OCI-LY1 (cell line): ENCODE measurements at regions not wholly inside any gene's neighbourhood (a gene's known extent, or its start where the extent isn't known, plus 50 kb on each side); places are given as distances from the start of the nearest gene placed in this dataset.

ENCODE experiments used
- H2AFZ ChIP-seq: fragments of 200-600 bp; sonication (generic), shearing (Covaris generic); 2 replicates; pipeline ENCODE4 v1.6.0; 2014; ENCODE audit warnings: antibody characterized with exemption, mild to moderate bottlenecking, low read length
- H3F3A ChIP-seq: fragments of 200-600 bp; sonication (generic), shearing (Covaris generic); 2 replicates; pipeline ENCODE4 v1.6.0; 2014; ENCODE audit warnings: mild to moderate bottlenecking, antibody characterized with exemption, low read length, moderate library complexity; ENCODE audit not compliant: insufficient read depth
- H3K27ac ChIP-seq: fragments of 200-600 bp; sonication (generic); 2 replicates; pipeline ENCODE4 v1.5.1; 2014; ENCODE audit warnings: low read length, mixed run types, mild to moderate bottlenecking, low read depth; ENCODE audit not compliant: poor library complexity, severe bottlenecking
- H3K27me3 ChIP-seq: fragments of 200-600 bp; sonication (generic); 2 replicates; pipeline ENCODE4 v1.6.0; 2014; ENCODE audit warnings: antibody characterized with exemption, mild to moderate bottlenecking, low read length, moderate library complexity; ENCODE audit not compliant: insufficient read depth
- H3K36me3 ChIP-seq: fragments of 200-600 bp; sonication (generic); 2 replicates; pipeline ENCODE4 v1.6.1; 2014; ENCODE audit warnings: mild to moderate bottlenecking, antibody characterized with exemption, low read length, moderate library complexity, mixed read lengths; ENCODE audit not compliant: insufficient read depth
- H3K4me1 ChIP-seq: fragments of 200-600 bp; sonication (generic); 2 replicates; pipeline ENCODE4 v1.5.1; 2014; ENCODE audit warnings: mild to moderate bottlenecking, low read length, moderate library complexity; ENCODE audit not compliant: insufficient read depth, severe bottlenecking
- H3K4me2 ChIP-seq: fragments of 200-600 bp; sonication (generic), shearing (Covaris generic); 2 replicates; pipeline ENCODE4 v1.6.1; 2014; ENCODE audit warnings: low read length
- H3K4me3 ChIP-seq: fragments of 200-600 bp; sonication (generic); 2 replicates; pipeline ENCODE4 v1.5.1; 2014; ENCODE audit warnings: low read length, low read depth, mild to moderate bottlenecking, mixed read lengths; ENCODE audit not compliant: poor library complexity, severe bottlenecking
- H3K79me2 ChIP-seq: fragments of 200-600 bp; shearing (Covaris generic); 2 replicates; pipeline ENCODE4 v1.6.1; 2016; ENCODE audit warnings: mixed run types, low read length, mixed read lengths; ENCODE audit not compliant: insufficient read depth
- H3K9ac ChIP-seq: fragments of 200-600 bp; sonication (generic), shearing (Covaris generic); 2 replicates; pipeline ENCODE4 v1.6.1; 2014; ENCODE audit warnings: mild to moderate bottlenecking, low read length, mixed read lengths
- H3K9me2 ChIP-seq: fragments of 200-600 bp; sonication (generic), shearing (Covaris generic); 2 replicates; pipeline ENCODE4 v1.6.1; 2014; ENCODE audit warnings: low read depth, mild to moderate bottlenecking, low read length, mixed read lengths
- H3K9me3 ChIP-seq: fragments of 200-600 bp; shearing (Covaris generic); 2 replicates; pipeline ENCODE4 v1.6.1; 2014; ENCODE audit warnings: low read length, mixed read lengths
- H4K20me1 ChIP-seq: fragments of 200-600 bp; sonication (generic), shearing (Covaris generic); 2 replicates; pipeline ENCODE4 v1.6.0; 2016; ENCODE audit warnings: mild to moderate bottlenecking, low read length; ENCODE audit not compliant: insufficient read depth
- EZH2 ChIP-seq: fragments of 200-600 bp; sonication (generic), shearing (Covaris generic); IDR thresholded peaks from 2 replicates; pipeline ENCODE4 v1.8.0; 2017; ENCODE audit warnings: borderline replicate concordance, mixed run types, mild to moderate bottlenecking, antibody characterized with exemption, low read length, moderate library complexity, mixed read lengths
- TF ChIP-seq, protein P1 (sequence below): fragments of 200-600 bp; sonication (generic), shearing (Covaris generic); IDR thresholded peaks from 2 replicates; pipeline ENCODE4 v1.5.1; 2017; ENCODE audit warnings: mild to moderate bottlenecking, antibody characterized with exemption, low read length, moderate library complexity, mixed read lengths

GRCh38 chr4:189414021-189414420, 526.7 kb upstream of the FRG1 start:
- no peak for TF ChIP-seq EZH2
- TF ChIP-seq, protein P1, sequence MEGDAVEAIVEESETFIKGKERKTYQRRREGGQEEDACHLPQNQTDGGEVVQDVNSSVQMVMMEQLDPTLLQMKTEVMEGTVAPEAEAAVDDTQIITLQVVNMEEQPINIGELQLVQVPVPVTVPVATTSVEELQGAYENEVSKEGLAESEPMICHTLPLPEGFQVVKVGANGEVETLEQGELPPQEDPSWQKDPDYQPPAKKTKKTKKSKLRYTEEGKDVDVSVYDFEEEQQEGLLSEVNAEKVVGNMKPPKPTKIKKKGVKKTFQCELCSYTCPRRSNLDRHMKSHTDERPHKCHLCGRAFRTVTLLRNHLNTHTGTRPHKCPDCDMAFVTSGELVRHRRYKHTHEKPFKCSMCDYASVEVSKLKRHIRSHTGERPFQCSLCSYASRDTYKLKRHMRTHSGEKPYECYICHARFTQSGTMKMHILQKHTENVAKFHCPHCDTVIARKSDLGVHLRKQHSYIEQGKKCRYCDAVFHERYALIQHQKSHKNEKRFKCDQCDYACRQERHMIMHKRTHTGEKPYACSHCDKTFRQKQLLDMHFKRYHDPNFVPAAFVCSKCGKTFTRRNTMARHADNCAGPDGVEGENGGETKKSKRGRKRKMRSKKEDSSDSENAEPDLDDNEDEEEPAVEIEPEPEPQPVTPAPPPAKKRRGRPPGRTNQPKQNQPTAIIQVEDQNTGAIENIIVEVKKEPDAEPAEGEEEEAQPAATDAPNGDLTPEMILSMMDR: no peak
- H3K9ac ChIP-seq: no peak overlapping the region
- H2AFZ ChIP-seq: no peak overlapping the region
- no peaks in the 10 kb centered on the region for H3K79me2 ChIP-seq
- no peak overlapping the region for H3K4me2 ChIP-seq
- H3K27me3 ChIP-seq: no peaks in the 10 kb centered on the region
- H3K4me1 ChIP-seq: no peaks in the 10 kb centered on the region
- no peak overlapping the region for H3K27ac ChIP-seq
- no peaks in the 10 kb centered on the region for H3K9me3 ChIP-seq
- no peak overlapping the region for H3K4me3 ChIP-seq
- H3F3A ChIP-seq: no peaks in the 10 kb centered on the region
- H4K20me1 ChIP-seq: no peaks in the 10 kb centered on the region
- no peaks in the 10 kb centered on the region for H3K9me2 ChIP-seq
- no peaks in the 10 kb centered on the region for H3K36me3 ChIP-seq

DNA sequence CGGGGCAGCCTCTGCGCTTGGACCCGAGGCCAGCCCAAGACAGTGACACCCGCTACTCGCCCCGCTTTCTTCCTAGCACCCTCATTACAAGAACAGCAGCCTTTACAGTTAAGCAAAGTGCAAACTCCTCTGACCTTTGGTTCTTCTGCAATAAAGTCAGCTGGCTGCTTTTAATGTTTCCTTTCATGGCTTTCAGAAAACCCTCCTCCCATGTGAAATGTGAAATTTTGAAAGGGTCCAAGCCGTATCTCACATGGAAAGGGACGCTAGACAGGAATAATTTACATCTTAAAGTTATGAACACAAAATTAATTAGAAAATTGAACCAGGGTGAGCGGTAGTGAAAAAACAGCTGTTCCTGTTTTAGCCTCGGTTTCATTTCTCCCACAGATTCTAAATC, 520.1 kb upstream of the FRG1 start:
- no peaks in the 10 kb centered on the region for H3F3A ChIP-seq
- no peaks in the 10 kb centered on the region for H3K4me1 ChIP-seq
- no peaks in the 10 kb centered on the region for H3K36me3 ChIP-seq
- TF ChIP-seq, protein P1: no peak
- TF ChIP-seq EZH2: no peak
- H3K79me2 ChIP-seq: no peaks in the 10 kb centered on the region
- H3K27me3 ChIP-seq: no peaks in the 10 kb centered on the region
- no peak overlapping the region for H3K9ac ChIP-seq
- no peaks in the 10 kb centered on the region for H3K9me2 ChIP-seq
- H4K20me1 ChIP-seq: no peaks in the 10 kb centered on the region
- H2AFZ ChIP-seq: no peak overlapping the region
- no peak overlapping the region for H3K4me3 ChIP-seq
- H3K9me3 ChIP-seq: no peaks in the 10 kb centered on the region
- no peak overlapping the region for H3K27ac ChIP-seq
- H3K4me2 ChIP-seq: no peak overlapping the region

- no peaks in the 10 kb centered on the region for H3K4me1 ChIP-seq
- no peak overlapping the region for H3K9ac ChIP-seq
- no peak overlapping the region for H3K4me3 ChIP-seq
- H2AFZ ChIP-seq: no peak overlapping the region
- H3K9me3 ChIP-seq: no peaks in the 10 kb centered on the region
- TF ChIP-seq, protein P1: peak; percentile 47
- no peak for TF ChIP-seq EZH2
- H4K20me1 ChIP-seq: no peaks in the 10 kb centered on the region
- no peak overlapping the region for H3K4me2 ChIP-seq
- no peak overlapping the region for H3K27ac ChIP-seq
- no peaks in the 10 kb centered on the region for H3K9me2 ChIP-seq
- H3K27me3 ChIP-seq: no peaks in the 10 kb centered on the region
- H3K36me3 ChIP-seq: no peaks in the 10 kb centered on the region
- no peaks in the 10 kb centered on the region for H3F3A ChIP-seq
- no peaks in the 10 kb centered on the region for H3K79me2 ChIP-seq
Observed at GRCh38 chr4:189436207-189436606, 504.5 kb upstream of the FRG1 start.
